IMR-90 (cell line): ENCODE measurements at regions not wholly inside any gene's neighbourhood (a gene's known extent, or its start where the extent isn't known, plus 50 kb on each side); places are given as distances from the start of the nearest gene placed in this dataset.

Experiments
- ATAC-seq: fragments of 200-7000 bp; cut with Tn5 transposase; 2 replicates; pipeline ENCODE4 v1.9.1; 2020; ENCODE audit warnings: low read depth, mild to moderate bottlenecking, moderate library complexity
- BruUV-seq: library from RNA; stranded (reverse); fragments of 400-500 nt; replicated peaks from 2 replicates; lab custom pipeline; 2021; lab: Mats Ljungman, UMichigan
- CTCF ChIA-PET: fragments of 300-600 bp; formaldehyde crosslinking; extraction: SDS; loops from one replicate; lab custom pipeline; 2021; ENCODE audit warnings: antibody characterized with exemption; lab: Yijun Ruan, JAX
- POLR2A ChIA-PET: fragments of 300-600 bp; sonication (Branson Sonifier 250); formaldehyde crosslinking; loops from one replicate; lab custom pipeline; 2022; ENCODE audit warnings: antibody characterized with exemption; ENCODE audit not compliant: unreplicated experiment; lab: Charles Lee
- DNase-seq: peaks from one replicate; pipeline ENCODE4 v3.0.0; 2013
- H2AFZ ChIP-seq: replicated peaks from 2 replicates; pipeline ENCODE3; 2013; ENCODE audit warnings: low read length, mild to moderate bottlenecking; ENCODE audit not compliant: poor library complexity
- H2AK5ac ChIP-seq: 2 replicates; pipeline ENCODE4 v1.6.1; 2013; ENCODE audit warnings: low read depth, low read length, inconsistent platforms
- H2AK9ac ChIP-seq: replicated peaks from 2 replicates; pipeline ENCODE3; 2013; ENCODE audit warnings: mild to moderate bottlenecking, low read depth, low read length, moderate library complexity; ENCODE audit not compliant: poor library complexity
- H2BK120ac ChIP-seq: 2 replicates; pipeline ENCODE4 v1.6.1; 2013; ENCODE audit warnings: low read depth, low read length, inconsistent platforms
- H2BK15ac ChIP-seq: 3 replicates; pipeline ENCODE4 v1.6.1; 2013; ENCODE audit warnings: low read depth, low read length, inconsistent platforms
- H2BK20ac ChIP-seq: 2 replicates; pipeline ENCODE4 v1.6.1; 2013; ENCODE audit warnings: low read depth, mild to moderate bottlenecking, inconsistent platforms, low read length, moderate library complexity
- H2BK5ac ChIP-seq: 2 replicates; pipeline ENCODE4 v1.6.1; 2013; ENCODE audit warnings: mild to moderate bottlenecking, low read depth, low read length, inconsistent platforms; ENCODE audit not compliant: poor library complexity, severe bottlenecking
- H3K14ac ChIP-seq: replicated peaks from 2 replicates; pipeline ENCODE4 v1.6.1; 2013; ENCODE audit warnings: low read depth, low read length, inconsistent platforms
- H3K18ac ChIP-seq: 2 replicates; pipeline ENCODE4 v1.6.1; 2013; ENCODE audit warnings: low read depth, low read length, control low read depth
- H3K23ac ChIP-seq: 2 replicates; pipeline ENCODE4 v1.6.1; 2013; ENCODE audit warnings: low read depth, low read length, inconsistent platforms
- H3K27ac ChIP-seq: 2 replicates; pipeline ENCODE4 v1.5.1; 2013; ENCODE audit warnings: mild to moderate bottlenecking, control low read depth, low read length; ENCODE audit not compliant: insufficient read depth
- H3K27me3 ChIP-seq: 2 replicates; pipeline ENCODE4 v1.6.1; 2013; ENCODE audit warnings: low read length; ENCODE audit not compliant: control insufficient read depth, insufficient read depth
- H3K36me3 ChIP-seq: 2 replicates; pipeline ENCODE4 v1.6.1; 2013; ENCODE audit warnings: low read length, mixed read lengths; ENCODE audit not compliant: control insufficient read depth, insufficient read depth
- H3K4ac ChIP-seq: 2 replicates; pipeline ENCODE4 v1.6.1; 2013; ENCODE audit warnings: low read depth, low read length, inconsistent platforms
- H3K4me1 ChIP-seq: 2 replicates; pipeline ENCODE4 v1.6.1; 2013; ENCODE audit warnings: low read length, mixed read lengths; ENCODE audit not compliant: control insufficient read depth, insufficient read depth
- H3K4me2 ChIP-seq: 2 replicates; pipeline ENCODE4 v1.6.1; 2013; ENCODE audit warnings: low read depth, mild to moderate bottlenecking, control low read depth, low read length, moderate library complexity
- H3K4me3 ChIP-seq: 2 replicates; pipeline ENCODE4 v1.5.1; 2013; ENCODE audit warnings: low read depth, mild to moderate bottlenecking, control low read depth, low read length, moderate library complexity; ENCODE audit not compliant: insufficient read depth
- H3K56ac ChIP-seq: 2 replicates; pipeline ENCODE4 v1.6.1; 2013; ENCODE audit warnings: low read length, inconsistent platforms; ENCODE audit not compliant: insufficient read depth; ENCODE audit errors: extremely low read depth
- H3K79me1 ChIP-seq, 2 experiments: 2 replicates each; pipeline ENCODE4 v1.6.1; 2013; ENCODE audit warnings: low read length in 2 of 2, inconsistent platforms in 1 of 2, low read depth in 1 of 2
- H3K9ac ChIP-seq: 2 replicates; pipeline ENCODE4 v1.6.1; 2013; ENCODE audit warnings: low read depth, low read length, control low read depth
- H3K9me1 ChIP-seq: 2 replicates; pipeline ENCODE4 v1.6.1; 2013; ENCODE audit warnings: low read length, inconsistent platforms; ENCODE audit not compliant: insufficient read depth
- H3K9me3 ChIP-seq: 2 replicates; pipeline ENCODE4 v1.6.1; 2013; ENCODE audit warnings: low read length; ENCODE audit not compliant: control insufficient read depth, insufficient read depth
- H4K20me1 ChIP-seq: 2 replicates; pipeline ENCODE4 v1.6.1; 2013; ENCODE audit warnings: low read length, inconsistent platforms; ENCODE audit not compliant: insufficient read depth
- H4K5ac ChIP-seq: 2 replicates; pipeline ENCODE4 v1.6.1; 2013; ENCODE audit warnings: mild to moderate bottlenecking, low read depth, low read length, control low read depth
- H4K8ac ChIP-seq, 2 experiments: 2 replicates each; pipeline ENCODE4 v1.6.1; 2013; ENCODE audit warnings: low read depth in 2 of 2, low read length in 2 of 2, control low read depth in 1 of 2, inconsistent platforms in 1 of 2
- H4K91ac ChIP-seq: 2 replicates; pipeline ENCODE4 v1.6.1; 2013; ENCODE audit warnings: low read depth, low read length, inconsistent platforms; ENCODE audit not compliant: insufficient read depth
- BHLHE40 ChIP-seq: fragments of 150-350 bp; IDR thresholded peaks from 2 replicates; pipeline ENCODE4 v1.6.1; 2016; ENCODE audit warnings: mild to moderate bottlenecking, low read depth, low read length
- CEBPB ChIP-seq: IDR thresholded peaks from 2 replicates; pipeline ENCODE4 v1.6.1; 2012; ENCODE audit warnings: low read depth, low read length, improper control_type of control experiment
- CHD1 ChIP-seq: IDR thresholded peaks from 2 replicates; pipeline ENCODE4 v1.6.1; 2012; ENCODE audit warnings: low read depth, low read length, improper control_type of control experiment
- CTCF ChIP-seq: conservative IDR thresholded peaks from 2 replicates; pipeline ENCODE4 v1.5.1; 2012; ENCODE audit warnings: mild to moderate bottlenecking, low read depth, low read length, improper control_type of control experiment
- ELK1 ChIP-seq: fragments of 150-350 bp; IDR thresholded peaks from 2 replicates; pipeline ENCODE4 v1.6.1; 2016; ENCODE audit warnings: low read depth, mild to moderate bottlenecking, low read length, moderate library complexity, borderline replicate concordance
- FOS ChIP-seq: fragments of 150-350 bp; IDR thresholded peaks from 2 replicates; pipeline ENCODE4 v1.6.1; 2016; ENCODE audit warnings: low read depth, low read length
- MAFK ChIP-seq: IDR thresholded peaks from 2 replicates; pipeline ENCODE4 v1.6.1; 2012; ENCODE audit warnings: low read depth, low read length, improper control_type of control experiment
- MAZ ChIP-seq: IDR thresholded peaks from 2 replicates; pipeline ENCODE4 v1.6.1; 2012; ENCODE audit warnings: low read depth, mild to moderate bottlenecking, low read length, improper control_type of control experiment, moderate library complexity, borderline replicate concordance
- MXI1 ChIP-seq: IDR thresholded peaks from 2 replicates; pipeline ENCODE4 v1.6.1; 2012; ENCODE audit warnings: low read depth, mild to moderate bottlenecking, low read length, moderate library complexity, borderline replicate concordance
- NFE2L2 ChIP-seq: fragments of 150-350 bp; IDR thresholded peaks from 2 replicates; pipeline ENCODE4 v1.6.1; 2016; ENCODE audit warnings: low read depth, mild to moderate bottlenecking, low read length
- POLR2A ChIP-seq: IDR thresholded peaks from 2 replicates; pipeline ENCODE4 v1.6.1; 2012; ENCODE audit warnings: mild to moderate bottlenecking, low read depth, low read length
- RAD21 ChIP-seq: IDR thresholded peaks from 2 replicates; pipeline ENCODE4 v1.6.1; 2012; ENCODE audit warnings: low read length, improper control_type of control experiment
- RCOR1 ChIP-seq: IDR thresholded peaks from 2 replicates; pipeline ENCODE4 v1.6.1; 2012; ENCODE audit warnings: mild to moderate bottlenecking, low read length, improper control_type of control experiment; ENCODE audit not compliant: insufficient replicate concordance
- RFX5 ChIP-seq: IDR thresholded peaks from 2 replicates; pipeline ENCODE4 v1.8.0; 2012; ENCODE audit warnings: low read depth, mild to moderate bottlenecking, low read length, moderate library complexity
- SMC3 ChIP-seq: fragments of 150-350 bp; IDR thresholded peaks from 2 replicates; pipeline ENCODE4 v1.6.1; 2016; ENCODE audit warnings: low read depth, mild to moderate bottlenecking, antibody characterized with exemption, low read length, moderate library complexity
- USF2 ChIP-seq: fragments of 150-350 bp; IDR thresholded peaks from 2 replicates; pipeline ENCODE4 v1.6.1; 2017; ENCODE audit warnings: mild to moderate bottlenecking, antibody characterized with exemption, low read length, low read depth
- WGBS, 2 experiments: methylation state at CpG; one replicate each; pipeline versions ENCODE4 v1.1.5 to v1.1.7; 2013; ENCODE audit warnings: missing lambda C conversion rate in 2 of 2; ENCODE audit not compliant: insufficient read length in 1 of 2; ENCODE audit errors: extremely low coverage in 2 of 2; 5-methylcytosine and 5-hydroxymethylcytosine counted together
- dilution Hi-C: fragments of 300-500 bp; cut with HindIII; formaldehyde crosslinking; loops from one replicate; pipeline ENCODE4 v1.14.3; 2018; ENCODE audit warnings: low sequenced_read_pairs; ENCODE audit not compliant: unreplicated experiment
- in situ Hi-C: fragments of 300-500 bp; cut with MboI; formaldehyde crosslinking; loops from 3 replicates; pipeline ENCODE4 v1.14.3; 2019; ENCODE audit warnings: low sequenced_read_pairs, inconsistent platforms, mixed read lengths
- intact Hi-C: fragments of 100-400 bp; cut with micrococcal nuclease; formaldehyde crosslinking; loops from 2 replicates; pipeline ENCODE4 v1.10.0; 2022

- no CpG with 5 or more reads among the region's 4 CpGs for WGBS, 2 experiments
- Histone ChIP-seq H3K4me1 (no peaks in the 10 kb centered on the region), H2AK5ac (no peak overlapping the region), H4K5ac (no peak overlapping the region), H3K36me3 (no peaks in the 10 kb centered on the region), H4K91ac (no peak overlapping the region), H3K14ac (no peak overlapping the region), H3K27ac (no peak overlapping the region), H3K4me3 (no peak overlapping the region), H3K56ac (no peak overlapping the region), H4K20me1 (no peaks in the 10 kb centered on the region), H3K9ac (no peak overlapping the region), H2AFZ (no peak overlapping the region), H4K8ac (no peak overlapping the region), H2AK9ac (no peak overlapping the region), H2BK15ac (no peak overlapping the region), H3K23ac (no peak overlapping the region), H2BK5ac (no peak overlapping the region), H3K4ac (no peak overlapping the region), H3K79me1 (no peaks in the 10 kb centered on the region), H3K18ac (no peak overlapping the region), H2BK20ac (no peak overlapping the region), H2BK120ac (no peak overlapping the region), H3K9me3 (no peaks in the 10 kb centered on the region), H3K9me1 (no peaks in the 10 kb centered on the region), H3K4me2 (no peak overlapping the region), H3K27me3 (no peaks in the 10 kb centered on the region)
- in situ Hi-C loops (no loop called here), dilution Hi-C loops (no loop called here), intact Hi-C loops (no loop called here)
- no peak for TF ChIP-seq BHLHE40
- TF ChIP-seq RAD21: no peak
- TF ChIP-seq MXI1: no peak
- TF ChIP-seq CTCF: no peak
- TF ChIP-seq RFX5: no peak
- no peak for TF ChIP-seq RCOR1
- TF ChIP-seq NFE2L2: no peak
- TF ChIP-seq POLR2A: no peak
- TF ChIP-seq SMC3: no peak
- TF ChIP-seq CHD1: no peak
- no peak for TF ChIP-seq MAFK
- TF ChIP-seq MAZ: no peak
- no peak for TF ChIP-seq FOS
- TF ChIP-seq ELK1: no peak
- TF ChIP-seq CEBPB: no peak
- no peak for TF ChIP-seq USF2
- ChIA-PET CTCF (no interaction called here), POLR2A (no interaction called here)
- ATAC-seq (no peak), DNase-seq (no peak)
- no TSS peak for BruUV-seq
Measured at GRCh38 chr18:44482761-44483160, 197.9 kb upstream of the SETBP1 start.
